ENCODE measurements at regions not wholly inside any gene's neighbourhood (a gene's known extent, or its start where the extent isn't known, plus 50 kb on each side); places are given as distances from the start of the nearest gene placed in this dataset.
"Not testable (repeated sequence)": the region's sequence is repeated elsewhere in the genome, so short reads cannot be mapped to it uniquely, and the experiment has no call there.

GRCh38 chrX:125605145-125605544 is 285.5 kb downstream of the TEX13C start:
- H3K4me3 ChIP-seq (ENCODE audit: control insufficient read depth in 1 of 2, extremely low read depth in 1 of 2, low read length in 1 of 2) = no peak overlapping the region
- H3K36me3 Mint-ChIP-seq = no peaks in the 10 kb centered on the region
- H3K9me3 Mint-ChIP-seq = no peaks in the 10 kb centered on the region
- no peak overlapping the region for H3K27ac ChIP-seq (ENCODE audit: low read length)
- no peaks in the 10 kb centered on the region for H3K27me3 ChIP-seq (replicated peaks in 1 of 2; ENCODE audit: control insufficient read depth in 2 of 2, extremely low read depth in 1 of 2, insufficient read depth in 2 of 2, low read length in 1 of 2)
- H3K27ac Mint-ChIP-seq = no peak overlapping the region
- DNase-seq (no peak), ATAC-seq (replicated peaks in 1 of 4) (no peak)
- H3K4me1 Mint-ChIP-seq = no peaks in the 10 kb centered on the region
- no peak overlapping the region for H3K4me3 Mint-ChIP-seq
- H3K9me3 ChIP-seq = no peaks in the 10 kb centered on the region
- no peaks in the 10 kb centered on the region for H3K4me1 ChIP-seq (ENCODE audit: control insufficient read depth in 1 of 2, extremely low read depth in 1 of 2, insufficient read depth in 2 of 2, low read length in 2 of 2)
- no CpG with 5 or more reads among the region's 2 CpGs for WGBS (ENCODE audit: insufficient coverage)
- CTCF ChIA-PET = no interaction called here
- H3K27me3 Mint-ChIP-seq = peaks cover 0 to 4% of the 10 kb centered on the region in 2 donors
- no peaks in the 10 kb centered on the region for H3K36me3 ChIP-seq (ENCODE audit: control insufficient read depth in 2 of 2, extremely low read depth in 1 of 2, insufficient read depth in 1 of 2, low read length in 1 of 2)
- POLR2A ChIA-PET = no interaction called here

GRCh38 chrX:125614591-125615343 is 295.1 kb downstream of the TEX13C start:
- WGBS (ENCODE audit: insufficient coverage) = no CpG with 5 or more reads among the region's 29 CpGs

GRCh38 chrX:125620715-125621587 is 301.3 kb downstream of the TEX13C start:
- H3K4me1 Mint-ChIP-seq = no peaks in the 10 kb centered on the region
- 78% methylated on average over 3 of the region's 7 CpGs for WGBS (ENCODE audit: insufficient coverage)
- Histone ChIP-seq H3K4me1 (ENCODE audit: control insufficient read depth in 1 of 2, extremely low read depth in 1 of 2, insufficient read depth in 2 of 2, low read length in 2 of 2) (no peaks in the 10 kb centered on the region), H3K4me3 (ENCODE audit: control insufficient read depth in 1 of 2, extremely low read depth in 1 of 2, low read length in 1 of 2) (no peak overlapping the region), H3K27ac (ENCODE audit: low read length) (no peak overlapping the region), H3K27me3 (replicated peaks in 1 of 2; ENCODE audit: control insufficient read depth in 2 of 2, extremely low read depth in 1 of 2, insufficient read depth in 2 of 2, low read length in 1 of 2) (no peaks in the 10 kb centered on the region), H3K9me3 (no peaks in the 10 kb centered on the region), H3K36me3 (ENCODE audit: control insufficient read depth in 2 of 2, extremely low read depth in 1 of 2, insufficient read depth in 1 of 2, low read length in 1 of 2) (no peaks in the 10 kb centered on the region)
- CTCF ChIA-PET = no interaction called here
- no peaks in the 10 kb centered on the region for H3K36me3 Mint-ChIP-seq
- POLR2A ChIA-PET = no interaction called here
- H3K27ac Mint-ChIP-seq = no peak overlapping the region
- peaks cover 0 to 10% of the 10 kb centered on the region in 2 donors for H3K27me3 Mint-ChIP-seq
- no peak overlapping the region for H3K4me3 Mint-ChIP-seq
- no peaks in the 10 kb centered on the region for H3K9me3 Mint-ChIP-seq
- DNase-seq (no peak), ATAC-seq (replicated peaks in 1 of 4) (no peak)

More at GRCh38 chrX:125614591-125615343, 295.1 kb downstream of the TEX13C start:
- H3K4me3 Mint-ChIP-seq; POLR2A ChIA-PET; H3K4me1 Mint-ChIP-seq; H3K9me3 Mint-ChIP-seq; H3K9me3 ChIP-seq; ATAC-seq (replicated peaks in 1 of 4); H3K4me1 ChIP-seq (ENCODE audit: control insufficient read depth in 1 of 2, extremely low read depth in 1 of 2, insufficient read depth in 2 of 2, low read length in 2 of 2); H3K36me3 ChIP-seq (ENCODE audit: control insufficient read depth in 2 of 2, extremely low read depth in 1 of 2, insufficient read depth in 1 of 2, low read length in 1 of 2); H3K36me3 Mint-ChIP-seq; CTCF ChIA-PET; DNase-seq; H3K27ac ChIP-seq (ENCODE audit: low read length); H3K27ac Mint-ChIP-seq; H3K4me3 ChIP-seq (ENCODE audit: control insufficient read depth in 1 of 2, extremely low read depth in 1 of 2, low read length in 1 of 2); H3K27me3 ChIP-seq (replicated peaks in 1 of 2; ENCODE audit: control insufficient read depth in 2 of 2, extremely low read depth in 1 of 2, insufficient read depth in 2 of 2, low read length in 1 of 2); H3K27me3 Mint-ChIP-seq: not testable (repeated sequence)

- ChIA-PET POLR2A (no interaction called here), CTCF (no interaction called here)
- no peak overlapping the region for H3K27ac Mint-ChIP-seq
- H3K27ac ChIP-seq (ENCODE audit: low read length) = no peak overlapping the region
- no peak overlapping the region for H3K4me3 Mint-ChIP-seq
- H3K27me3 ChIP-seq (replicated peaks in 1 of 2; ENCODE audit: control insufficient read depth in 2 of 2, extremely low read depth in 1 of 2, insufficient read depth in 2 of 2, low read length in 1 of 2) = no peaks in the 10 kb centered on the region
- peaks cover 0 to 10% of the 10 kb centered on the region in 2 donors for H3K27me3 Mint-ChIP-seq
- no peaks in the 10 kb centered on the region for H3K36me3 Mint-ChIP-seq
- H3K9me3 ChIP-seq = no peaks in the 10 kb centered on the region
- H3K4me1 Mint-ChIP-seq = no peaks in the 10 kb centered on the region
- WGBS (ENCODE audit: insufficient coverage) = 94% methylated on average over 3 of the region's 4 CpGs
- no peaks in the 10 kb centered on the region for H3K9me3 Mint-ChIP-seq
- ATAC-seq (replicated peaks in 1 of 4) (no peak), DNase-seq (no peak)
- no peak overlapping the region for H3K4me3 ChIP-seq (ENCODE audit: control insufficient read depth in 1 of 2, extremely low read depth in 1 of 2, low read length in 1 of 2)
- H3K36me3 ChIP-seq (ENCODE audit: control insufficient read depth in 2 of 2, extremely low read depth in 1 of 2, insufficient read depth in 1 of 2, low read length in 1 of 2) = no peaks in the 10 kb centered on the region
- H3K4me1 ChIP-seq (ENCODE audit: control insufficient read depth in 1 of 2, extremely low read depth in 1 of 2, insufficient read depth in 2 of 2, low read length in 2 of 2) = no peaks in the 10 kb centered on the region
These were observed 301.9 kb downstream of the TEX13C start for GRCh38 chrX:125621588-125621927.

- H3K36me3 Mint-ChIP-seq = no peaks in the 10 kb centered on the region
- no CpG with 5 or more reads among the region's 2 CpGs for WGBS (ENCODE audit: insufficient coverage)
- ATAC-seq (replicated peaks in 1 of 4) = no peak
These were observed 303.2 kb downstream of the TEX13C start for GRCh38 chrX:125622899-125623298.

GRCh38 chrX:125627676-125628075 is 308.0 kb downstream of the TEX13C start:
- H3K9me3 Mint-ChIP-seq = no peaks in the 10 kb centered on the region
- WGBS (ENCODE audit: insufficient coverage) = 54% methylated on average over 2 of the region's 6 CpGs

More at GRCh38 chrX:125622899-125623298, 303.2 kb downstream of the TEX13C start:
- Mint-ChIP-seq H3K27me3 (peaks cover 0 to 10% of the 10 kb centered on the region in 2 donors), H3K27ac (no peak overlapping the region), H3K4me3 (no peak overlapping the region), H3K4me1 (no peaks in the 10 kb centered on the region), H3K9me3 (no peaks in the 10 kb centered on the region)
- Histone ChIP-seq H3K4me1 (ENCODE audit: control insufficient read depth in 1 of 2, extremely low read depth in 1 of 2, insufficient read depth in 2 of 2, low read length in 2 of 2) (no peaks in the 10 kb centered on the region), H3K9me3 (no peaks in the 10 kb centered on the region), H3K27me3 (replicated peaks in 1 of 2; ENCODE audit: control insufficient read depth in 2 of 2, extremely low read depth in 1 of 2, insufficient read depth in 2 of 2, low read length in 1 of 2) (no peaks in the 10 kb centered on the region), H3K36me3 (ENCODE audit: control insufficient read depth in 2 of 2, extremely low read depth in 1 of 2, insufficient read depth in 1 of 2, low read length in 1 of 2) (no peaks in the 10 kb centered on the region), H3K4me3 (ENCODE audit: control insufficient read depth in 1 of 2, extremely low read depth in 1 of 2, low read length in 1 of 2) (no peak overlapping the region), H3K27ac (ENCODE audit: low read length) (no peak overlapping the region)
- DNase-seq = no peak
- POLR2A ChIA-PET = no interaction called here
- CTCF ChIA-PET = no interaction called here

More at GRCh38 chrX:125627676-125628075, 308.0 kb downstream of the TEX13C start:
- no peaks in the 10 kb centered on the region for H3K36me3 ChIP-seq (ENCODE audit: control insufficient read depth in 2 of 2, extremely low read depth in 1 of 2, insufficient read depth in 1 of 2, low read length in 1 of 2)
- DNase-seq = no peak
- H3K36me3 Mint-ChIP-seq = no peaks in the 10 kb centered on the region
- no peaks in the 10 kb centered on the region for H3K27me3 ChIP-seq (replicated peaks in 1 of 2; ENCODE audit: control insufficient read depth in 2 of 2, extremely low read depth in 1 of 2, insufficient read depth in 2 of 2, low read length in 1 of 2)
- no peak overlapping the region for H3K27ac Mint-ChIP-seq
- ChIA-PET CTCF (no interaction called here), POLR2A (no interaction called here)
- H3K4me1 Mint-ChIP-seq = no peaks in the 10 kb centered on the region
- no peaks in the 10 kb centered on the region for H3K4me1 ChIP-seq (ENCODE audit: control insufficient read depth in 1 of 2, extremely low read depth in 1 of 2, insufficient read depth in 2 of 2, low read length in 2 of 2)
- ATAC-seq (replicated peaks in 1 of 4) = no peak
- H3K27me3 Mint-ChIP-seq = no peaks in the 10 kb centered on the region
- H3K4me3 Mint-ChIP-seq = no peak overlapping the region
- no peaks in the 10 kb centered on the region for H3K9me3 ChIP-seq
- no peak overlapping the region for H3K27ac ChIP-seq (ENCODE audit: low read length)
- no peak overlapping the region for H3K4me3 ChIP-seq (ENCODE audit: control insufficient read depth in 1 of 2, extremely low read depth in 1 of 2, low read length in 1 of 2)
